ENCODE measurements at regions not wholly inside any gene's neighbourhood (a gene's known extent, or its start where the extent isn't known, plus 50 kb on each side); places are given as distances from the start of the nearest gene placed in this dataset.
A peak's percentile ranks its signal among the peaks of the same experiment; 100 is the strongest.

GRCh38 chr11:22920939-22921565, 60.8 kb upstream of the CCDC179 start:
- DNase-seq (ENCODE audit: extremely low read depth, low read depth) = peak; percentile 8
- TF ChIP-seq CTCF (IDR thresholded peaks at IDR 0.05; ENCODE audit: low read depth, low read length) = peak; percentile 81

- no peak for TF ChIP-seq CTCF (IDR thresholded peaks at IDR 0.05; ENCODE audit: low read depth, low read length)
- no peak for DNase-seq (ENCODE audit: extremely low read depth, low read depth)
Observed at GRCh38 chr11:22922672-22923071, 62.4 kb upstream of the CCDC179 start.

DNA sequence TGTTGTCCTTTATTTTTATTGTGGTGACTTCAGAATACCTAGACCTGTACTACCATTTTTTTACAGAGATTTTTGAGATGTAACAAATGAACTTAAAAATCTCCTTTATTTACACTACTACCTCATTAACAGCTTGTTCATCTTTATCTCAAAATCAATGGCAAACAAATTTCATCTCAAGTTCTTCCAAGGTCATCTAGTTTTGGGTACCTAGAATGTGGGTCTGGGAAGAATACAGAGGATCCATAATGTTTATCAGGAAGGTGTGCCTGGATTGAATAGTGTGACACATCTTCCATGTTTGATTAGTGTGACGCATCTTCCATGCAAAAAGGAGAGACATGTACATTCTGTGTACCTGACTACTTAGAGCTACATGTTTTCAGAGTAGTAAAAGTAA, 63.3 kb upstream of the CCDC179 start:
- no peak for TF ChIP-seq CTCF (IDR thresholded peaks at IDR 0.05; ENCODE audit: low read depth, low read length)
- DNase-seq (ENCODE audit: extremely low read depth, low read depth) = no peak

DNA sequence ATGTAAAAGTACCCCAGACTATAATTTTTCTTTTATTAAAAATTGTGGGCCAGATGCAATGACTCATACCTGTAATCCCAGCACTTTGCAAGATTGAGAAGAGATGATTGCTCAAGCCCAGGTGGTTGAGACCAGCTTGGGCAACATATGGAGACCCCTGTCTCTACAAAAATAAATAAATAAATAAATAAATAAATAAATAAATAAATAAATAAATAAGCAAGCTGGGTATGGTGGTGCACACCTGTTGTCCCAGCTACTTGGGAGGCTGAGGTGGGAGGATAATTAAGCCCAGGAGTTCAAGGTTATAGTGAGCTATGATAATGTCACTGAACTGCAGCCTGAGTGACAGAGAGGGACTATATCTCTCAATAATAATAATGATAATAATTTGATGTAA, 66.1 kb upstream of the CCDC179 start:
- no peak for DNase-seq (ENCODE audit: extremely low read depth, low read depth)
- no peak for TF ChIP-seq CTCF (IDR thresholded peaks at IDR 0.05; ENCODE audit: low read depth, low read length)

GRCh38 chr11:22927793-22928192, 67.5 kb upstream of the CCDC179 start:
- no peak for TF ChIP-seq CTCF (IDR thresholded peaks at IDR 0.05; ENCODE audit: low read depth, low read length)
- DNase-seq (ENCODE audit: extremely low read depth, low read depth) = no peak

DNA sequence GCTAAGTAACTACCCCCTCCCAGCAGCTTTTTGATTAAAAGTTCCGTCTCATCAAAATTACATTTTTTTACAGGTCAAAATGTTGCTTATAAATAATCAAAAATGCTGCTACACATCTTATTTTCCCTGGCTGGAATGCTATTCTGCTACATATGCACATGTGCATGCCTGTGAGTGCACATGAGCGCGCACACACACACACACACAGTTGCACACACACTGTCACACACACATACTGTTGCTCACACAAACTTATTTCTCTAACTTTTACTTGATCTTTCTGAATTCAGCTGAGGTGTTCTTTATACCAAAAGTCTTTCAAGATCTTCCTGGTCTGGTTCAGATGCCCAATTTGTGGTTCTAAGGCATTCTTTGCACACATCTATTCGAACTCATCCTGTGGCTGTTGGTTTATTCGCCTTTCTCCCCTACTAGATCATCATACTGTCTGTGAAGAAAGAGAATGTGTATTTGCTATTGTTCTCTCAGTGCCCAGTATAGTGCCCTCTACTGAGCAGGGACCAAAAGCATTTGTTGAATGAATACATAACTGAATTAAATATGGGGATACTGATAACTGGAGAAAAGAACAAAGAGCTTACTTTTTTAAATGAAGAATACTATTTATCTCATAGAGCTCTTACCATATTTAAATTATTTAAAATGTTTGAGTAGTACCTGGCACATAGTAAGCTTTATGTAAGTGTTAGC, 68.1 kb upstream of the CCDC179 start:
- no peak for TF ChIP-seq CTCF (IDR thresholded peaks at IDR 0.05; ENCODE audit: low read depth, low read length)

DNA sequence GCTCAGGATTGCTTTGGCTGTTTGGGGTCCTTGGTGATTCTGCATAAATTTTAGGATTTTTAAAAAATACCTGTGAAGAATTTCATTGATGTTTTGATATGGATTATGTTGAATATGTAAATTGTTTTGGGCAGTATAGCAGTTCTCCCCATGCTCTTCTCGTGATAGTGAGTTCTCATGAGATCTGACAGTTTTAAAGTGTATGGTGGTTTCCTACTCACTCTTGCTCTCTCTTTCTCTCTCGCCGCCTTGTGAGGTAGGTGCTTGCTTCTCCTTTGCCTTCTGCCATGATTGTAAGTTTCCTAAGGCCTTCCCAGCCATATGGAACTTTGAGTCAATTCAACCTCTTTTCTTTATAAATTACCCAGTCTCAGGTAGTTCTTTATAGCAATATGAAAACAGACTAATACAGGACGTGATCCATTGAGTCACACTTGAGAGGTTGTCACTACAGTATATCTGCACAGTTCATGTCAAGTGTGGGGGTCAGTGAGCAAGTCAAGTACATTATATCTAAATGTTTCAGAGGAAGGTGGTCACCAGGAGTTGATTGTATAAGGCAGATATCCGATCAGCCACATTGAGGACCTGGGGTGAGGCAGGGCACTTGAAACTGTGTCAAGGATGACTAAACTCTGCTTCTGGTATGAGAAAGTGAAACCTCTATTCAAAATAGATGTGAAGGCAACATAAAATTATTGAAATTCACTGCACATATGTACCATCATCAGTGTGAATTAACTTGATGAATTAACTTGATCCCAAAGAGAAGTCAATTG, 70.7 kb upstream of the CCDC179 start:
- TF ChIP-seq CTCF (IDR thresholded peaks at IDR 0.05; ENCODE audit: low read depth, low read length) = no peak
- no peak for DNase-seq (ENCODE audit: extremely low read depth, low read depth)

More for the DNA sequence above, 68.1 kb upstream of the CCDC179 start:
- no peak for DNase-seq (ENCODE audit: extremely low read depth, low read depth)

Data from AG09319 (cell line).